Left forelimb (tissue), 1 donor: ENCODE measurements at regions not wholly inside any gene's neighbourhood (a gene's known extent, or its start where the extent isn't known, plus 50 kb on each side); places are given as distances from the start of the nearest gene placed in this dataset.

Experiments
- DNase-seq: peaks from one replicate; pipeline ENCODE4 v3.0.0-alpha.2; 2018; ENCODE audit warnings: low spot score

- no peak for DNase-seq
These were observed 94.6 kb upstream of the AKT3 start for GRCh38 chr1:243944429-243945160.

GRCh38 chr1:243943671-243944428 lies 93.8 kb upstream of the AKT3 start:
- DNase-seq, result no peak

- DNase-seq, result no peak
These were observed 92.4 kb upstream of the AKT3 start for GRCh38 chr1:243942196-243943150.

DNA sequence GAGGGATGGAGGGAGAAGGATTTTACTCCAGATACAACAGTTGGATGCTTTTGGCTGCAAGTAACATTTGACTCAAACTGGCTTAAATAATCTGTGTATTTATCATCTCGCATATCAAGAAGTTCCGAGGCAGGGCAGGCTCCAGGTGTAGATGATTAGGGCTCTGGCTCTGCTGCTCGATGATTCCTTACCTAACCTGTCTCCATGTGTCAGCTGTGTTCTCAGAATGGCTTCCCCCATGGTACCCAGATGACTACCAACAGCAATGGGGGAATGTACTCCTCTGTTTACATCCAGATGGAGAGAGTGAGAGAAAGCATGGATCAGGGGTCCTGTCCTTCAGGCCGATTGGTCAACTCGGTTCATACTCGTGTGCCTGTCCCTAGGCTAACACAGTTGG lies 90.4 kb upstream of the AKT3 start:
- no peak for DNase-seq

DNA sequence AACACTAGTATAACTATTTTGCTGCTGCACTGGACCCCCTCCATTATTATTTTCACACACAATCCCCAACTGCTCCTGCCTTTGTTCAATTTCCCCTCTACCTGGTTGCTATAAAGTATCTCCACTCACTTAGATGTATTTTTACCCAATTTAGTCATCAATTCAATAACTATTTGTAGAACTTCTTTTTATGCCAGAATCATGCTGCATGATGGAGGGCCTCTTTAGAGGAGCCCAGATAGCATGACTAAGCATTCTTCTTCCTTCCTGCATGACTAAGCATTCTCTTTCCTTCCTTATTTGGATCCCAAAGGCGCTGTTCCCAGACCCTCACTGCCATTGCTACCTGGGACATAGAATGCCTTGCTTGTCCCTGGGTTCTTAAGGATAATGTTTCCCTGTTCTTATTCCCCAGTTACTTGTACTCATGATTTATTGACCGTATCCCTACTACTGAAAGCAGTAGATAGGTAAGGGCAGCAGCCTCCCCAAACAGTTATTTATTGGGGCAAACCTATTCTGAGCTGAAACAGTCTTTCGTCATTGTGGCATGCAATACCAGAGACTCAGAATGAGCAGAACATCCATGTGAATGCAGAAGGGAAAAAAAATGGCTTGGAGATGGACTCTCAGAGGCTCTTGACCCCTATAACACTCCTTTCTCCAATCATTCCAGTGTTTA lies 89.3 kb upstream of the AKT3 start:
- DNase-seq, result no peak

DNA sequence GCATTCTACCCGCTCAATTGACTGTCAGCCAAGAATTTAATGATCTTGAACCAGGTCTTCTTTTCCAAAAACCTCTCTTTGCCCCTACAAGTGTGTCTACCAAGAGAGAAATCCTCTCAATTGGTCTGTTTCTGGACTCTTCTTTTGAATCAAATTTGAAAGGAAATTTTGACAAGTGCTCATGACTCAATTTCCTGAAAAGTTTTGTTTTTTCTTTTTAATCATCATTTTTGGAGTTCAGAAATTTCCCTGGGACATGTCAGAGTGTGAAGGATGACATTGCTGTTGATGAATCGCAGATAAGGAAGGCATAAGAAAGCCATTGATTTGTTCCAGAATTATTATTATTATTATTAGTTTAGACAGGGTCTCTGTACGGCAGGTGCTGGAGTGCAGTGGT lies 88.2 kb upstream of the AKT3 start:
- DNase-seq, result no peak

DNA sequence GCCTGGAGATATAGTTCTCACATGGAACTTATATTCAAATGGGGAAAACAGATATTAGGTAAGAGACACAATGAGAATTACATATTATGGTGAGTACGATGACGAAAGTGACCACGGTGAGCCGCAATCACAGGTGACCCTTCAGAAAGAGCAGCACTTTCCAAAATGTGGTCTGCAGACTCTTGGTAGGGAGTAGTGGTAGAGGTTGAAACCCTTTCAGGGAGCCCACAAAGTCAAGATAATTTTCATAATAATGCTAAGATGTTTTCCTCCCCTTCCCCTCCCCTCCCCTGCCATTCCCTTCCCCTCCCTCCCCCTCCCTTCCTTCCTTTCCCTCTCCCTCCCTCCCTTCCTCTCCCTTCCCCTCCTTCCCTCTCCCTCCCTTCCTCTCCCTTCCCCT lies 83.5 kb upstream of the AKT3 start:
- no peak for DNase-seq

DNA sequence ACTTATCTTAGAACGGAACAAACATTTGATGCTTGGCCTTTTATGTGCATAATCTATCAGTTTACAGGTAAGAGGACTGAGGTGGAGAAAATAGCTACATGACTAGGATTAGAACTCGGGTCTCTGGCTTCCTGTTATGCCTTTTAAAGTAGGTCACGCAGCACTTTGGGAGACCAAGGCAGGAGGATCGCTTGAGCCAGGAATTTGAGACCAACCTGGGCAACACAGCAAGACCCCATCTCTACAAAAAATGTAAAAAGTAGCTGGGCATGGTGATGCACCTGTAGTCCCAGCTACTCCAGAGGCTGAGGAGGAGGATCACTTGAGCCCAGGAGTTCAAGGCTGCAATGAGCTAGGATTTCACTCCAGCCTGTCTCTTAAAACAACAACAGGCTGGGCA lies 81.9 kb upstream of the AKT3 start:
- DNase-seq, result no peak

GRCh38 chr1:243930822-243931671 lies 81.0 kb upstream of the AKT3 start:
- DNase-seq, result no peak

DNA sequence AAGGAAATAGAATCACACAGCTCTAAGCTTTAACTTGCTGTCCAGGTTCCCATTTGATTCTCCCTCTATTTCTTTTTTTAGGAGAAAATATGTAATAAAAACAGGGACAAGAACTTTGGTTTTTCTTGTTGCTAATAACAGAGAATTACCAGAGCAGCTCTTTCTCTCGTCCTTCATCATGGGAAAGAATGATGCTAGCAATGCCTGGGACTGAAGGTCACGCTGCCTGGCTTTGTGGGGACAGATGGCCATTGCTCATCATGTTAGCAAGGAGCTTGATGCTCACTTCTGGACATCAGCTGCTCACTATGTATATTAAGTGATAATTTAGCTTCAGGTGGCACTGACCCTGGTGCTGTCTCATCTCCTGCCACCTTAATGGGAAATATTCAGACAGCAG lies 77.3 kb upstream of the AKT3 start:
- no peak for DNase-seq

DNA sequence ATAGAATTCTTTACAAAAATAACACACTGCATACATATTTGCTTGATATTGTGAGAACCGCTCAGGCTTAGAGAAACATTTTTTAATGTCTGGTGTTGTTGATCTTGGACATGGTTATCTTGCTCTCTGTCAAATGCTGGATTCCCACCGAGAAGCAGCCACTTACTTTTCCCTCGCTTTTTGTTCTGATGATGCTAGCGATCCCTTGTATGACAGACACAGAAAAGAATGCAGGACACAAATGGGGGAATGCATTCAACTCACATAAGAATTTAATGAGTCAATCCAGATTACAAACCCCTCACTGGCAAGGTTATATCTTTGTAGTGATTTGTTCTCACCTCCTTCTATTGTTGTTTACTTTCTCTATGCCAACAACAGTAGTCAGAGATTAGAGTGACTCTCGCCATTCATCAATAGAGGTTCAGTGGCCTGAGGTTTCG lies 76.8 kb upstream of the AKT3 start:
- no peak for DNase-seq

GRCh38 chr1:243926299-243926698 lies 76.3 kb upstream of the AKT3 start:
- DNase-seq, result no peak

- no peak for DNase-seq
These were observed 74.7 kb upstream of the AKT3 start for GRCh38 chr1:243924588-243925349.

DNA sequence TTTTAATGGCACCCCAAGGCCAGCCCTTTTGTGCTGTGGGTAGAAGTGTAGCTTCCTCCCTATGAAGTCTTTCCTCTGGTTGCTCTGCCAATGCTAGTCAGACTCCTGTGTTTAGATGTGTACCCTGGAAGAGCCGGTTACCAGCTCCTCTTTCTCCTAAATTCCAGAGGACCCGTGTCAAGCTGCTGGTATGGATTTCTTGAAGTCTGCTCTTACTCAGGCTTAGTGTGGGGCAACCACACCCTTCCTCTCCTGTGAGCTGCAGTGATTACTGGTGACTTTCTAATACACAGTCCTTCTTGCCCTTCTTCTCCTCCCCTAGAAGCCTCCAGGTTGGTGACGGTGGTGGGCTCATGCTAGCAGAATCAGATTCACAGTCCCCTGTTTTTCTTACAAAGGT lies 74.1 kb upstream of the AKT3 start:
- DNase-seq, result no peak

- no peak for DNase-seq
These were observed 73.5 kb upstream of the AKT3 start for GRCh38 chr1:243923292-243924171.

- DNase-seq, result no peak
These were observed 71.1 kb upstream of the AKT3 start for GRCh38 chr1:243921111-243921510.

DNA sequence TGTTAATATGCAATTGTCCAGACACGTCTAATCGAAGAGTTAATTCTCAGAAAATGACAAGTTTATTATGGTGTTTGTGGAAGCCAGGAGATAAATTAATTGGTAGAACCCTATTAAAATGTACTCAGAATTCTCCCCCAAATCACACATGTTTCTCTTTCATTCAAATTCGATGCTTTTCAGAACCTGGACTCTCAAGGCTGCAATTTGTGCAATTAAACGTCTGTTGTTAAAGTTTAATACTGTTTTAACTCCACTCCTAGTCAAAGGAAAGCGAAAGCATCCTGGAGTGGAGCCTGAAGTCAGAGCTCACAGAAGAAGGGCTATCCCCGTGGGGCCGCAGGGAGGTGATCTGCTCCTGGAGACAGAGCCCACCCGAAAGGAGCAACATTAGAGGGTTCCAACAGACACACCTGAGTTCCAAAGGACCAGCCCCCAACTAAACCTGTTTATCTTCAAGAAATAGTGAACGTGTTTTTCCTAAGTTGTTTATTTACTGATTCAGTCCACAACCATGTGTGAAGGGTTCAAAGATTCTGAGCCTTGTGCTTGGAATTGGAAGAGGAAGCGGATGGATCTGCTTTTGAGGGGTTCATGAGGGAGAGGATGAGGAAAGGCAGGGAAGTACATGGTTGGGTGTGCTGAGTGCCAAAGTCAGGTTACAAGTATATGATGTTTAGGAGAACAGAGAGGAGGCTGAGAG lies 68.0 kb upstream of the AKT3 start:
- DNase-seq, result no peak

DNA sequence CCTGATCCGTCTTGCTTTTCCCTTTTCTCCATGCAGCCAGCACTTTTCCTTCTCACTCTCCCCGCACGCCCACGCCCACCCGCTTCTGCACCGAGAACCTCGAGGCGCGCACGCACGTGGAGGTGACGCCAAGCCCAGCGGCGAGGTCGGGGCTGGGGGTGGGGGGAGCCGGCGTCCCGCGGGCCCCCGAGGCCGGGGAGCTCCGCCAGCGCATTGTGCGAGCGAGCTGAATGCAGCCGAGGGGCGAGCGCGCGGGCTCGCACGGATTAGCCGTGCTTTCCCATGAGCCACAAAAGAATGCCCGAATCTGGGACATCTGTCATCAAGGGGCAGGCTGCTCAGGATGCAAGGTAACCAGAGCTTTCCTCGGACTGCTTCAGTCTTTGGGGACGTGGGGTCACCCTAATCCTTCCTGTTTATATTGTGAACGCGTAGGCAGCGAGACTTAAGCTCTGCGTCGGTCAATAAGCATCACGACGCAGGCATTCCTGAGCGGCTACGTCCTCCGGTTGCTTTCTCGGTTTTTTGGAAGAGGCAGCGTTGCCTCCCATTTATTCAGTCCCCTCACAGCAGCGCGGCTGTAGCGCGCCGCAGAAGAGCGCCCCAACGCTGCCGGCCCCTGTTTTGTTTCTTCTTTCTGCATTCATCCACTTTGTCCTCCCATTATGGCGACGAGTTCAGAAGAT lies 67.3 kb upstream of the AKT3 start:
- no peak for DNase-seq
